OCI-LY1 (cell line): ENCODE measurements at regions not wholly inside any gene's neighbourhood (a gene's known extent, or its start where the extent isn't known, plus 50 kb on each side); places are given as distances from the start of the nearest gene placed in this dataset.

Experiments used
- H2AFZ ChIP-seq: fragments of 200-600 bp; sonication (generic), shearing (Covaris generic); 2 replicates; pipeline ENCODE4 v1.6.0; 2014; ENCODE audit warnings: antibody characterized with exemption, mild to moderate bottlenecking, low read length
- H3F3A ChIP-seq: fragments of 200-600 bp; sonication (generic), shearing (Covaris generic); 2 replicates; pipeline ENCODE4 v1.6.0; 2014; ENCODE audit warnings: mild to moderate bottlenecking, antibody characterized with exemption, low read length, moderate library complexity; ENCODE audit not compliant: insufficient read depth
- H3K27ac ChIP-seq: fragments of 200-600 bp; sonication (generic); 2 replicates; pipeline ENCODE4 v1.5.1; 2014; ENCODE audit warnings: low read length, mixed run types, mild to moderate bottlenecking, low read depth; ENCODE audit not compliant: poor library complexity, severe bottlenecking
- H3K27me3 ChIP-seq: fragments of 200-600 bp; sonication (generic); 2 replicates; pipeline ENCODE4 v1.6.0; 2014; ENCODE audit warnings: antibody characterized with exemption, mild to moderate bottlenecking, low read length, moderate library complexity; ENCODE audit not compliant: insufficient read depth
- H3K36me3 ChIP-seq: fragments of 200-600 bp; sonication (generic); 2 replicates; pipeline ENCODE4 v1.6.1; 2014; ENCODE audit warnings: mild to moderate bottlenecking, antibody characterized with exemption, low read length, moderate library complexity, mixed read lengths; ENCODE audit not compliant: insufficient read depth
- H3K4me1 ChIP-seq: fragments of 200-600 bp; sonication (generic); 2 replicates; pipeline ENCODE4 v1.5.1; 2014; ENCODE audit warnings: mild to moderate bottlenecking, low read length, moderate library complexity; ENCODE audit not compliant: insufficient read depth, severe bottlenecking
- H3K4me2 ChIP-seq: fragments of 200-600 bp; sonication (generic), shearing (Covaris generic); 2 replicates; pipeline ENCODE4 v1.6.1; 2014; ENCODE audit warnings: low read length
- H3K4me3 ChIP-seq: fragments of 200-600 bp; sonication (generic); 2 replicates; pipeline ENCODE4 v1.5.1; 2014; ENCODE audit warnings: low read length, low read depth, mild to moderate bottlenecking, mixed read lengths; ENCODE audit not compliant: poor library complexity, severe bottlenecking
- H3K79me2 ChIP-seq: fragments of 200-600 bp; shearing (Covaris generic); 2 replicates; pipeline ENCODE4 v1.6.1; 2016; ENCODE audit warnings: mixed run types, low read length, mixed read lengths; ENCODE audit not compliant: insufficient read depth
- H3K9ac ChIP-seq: fragments of 200-600 bp; sonication (generic), shearing (Covaris generic); 2 replicates; pipeline ENCODE4 v1.6.1; 2014; ENCODE audit warnings: mild to moderate bottlenecking, low read length, mixed read lengths
- H3K9me2 ChIP-seq: fragments of 200-600 bp; sonication (generic), shearing (Covaris generic); 2 replicates; pipeline ENCODE4 v1.6.1; 2014; ENCODE audit warnings: low read depth, mild to moderate bottlenecking, low read length, mixed read lengths
- H3K9me3 ChIP-seq: fragments of 200-600 bp; shearing (Covaris generic); 2 replicates; pipeline ENCODE4 v1.6.1; 2014; ENCODE audit warnings: low read length, mixed read lengths
- H4K20me1 ChIP-seq: fragments of 200-600 bp; sonication (generic), shearing (Covaris generic); 2 replicates; pipeline ENCODE4 v1.6.0; 2016; ENCODE audit warnings: mild to moderate bottlenecking, low read length; ENCODE audit not compliant: insufficient read depth
- CTCF ChIP-seq: fragments of 200-600 bp; sonication (generic), shearing (Covaris generic); IDR thresholded peaks from 2 replicates; pipeline ENCODE4 v1.5.1; 2017; ENCODE audit warnings: mild to moderate bottlenecking, antibody characterized with exemption, low read length, moderate library complexity, mixed read lengths
- EZH2 ChIP-seq: fragments of 200-600 bp; sonication (generic), shearing (Covaris generic); IDR thresholded peaks from 2 replicates; pipeline ENCODE4 v1.8.0; 2017; ENCODE audit warnings: borderline replicate concordance, mixed run types, mild to moderate bottlenecking, antibody characterized with exemption, low read length, moderate library complexity, mixed read lengths

GRCh38 chr12:25001311-25001710 is 52.4 kb upstream of the BCAT1 start:
- Histone ChIP-seq H3K27ac (peak overlapping the region; percentile 98), H2AFZ (no peak overlapping the region), H3K9me3 (peaks cover 2% of the 10 kb centered on the region; the same call in 1 of the 2 replicates), H3K36me3 (0 out of 2 replicates have a peak, but pooled peaks cover 2% of the 10 kb centered on the region), H4K20me1 (no peaks in the 10 kb centered on the region), H3K9ac (peak overlapping the region; percentile 51), H3K4me3 (no peak overlapping the region), H3K27me3 (no peaks in the 10 kb centered on the region), H3F3A (peaks cover 5% of the 10 kb centered on the region; the same call in 1 of the 2 replicates), H3K4me2 (peak overlapping the region; percentile 54), H3K9me2 (no peaks in the 10 kb centered on the region), H3K4me1 (peaks cover 95% of the 10 kb centered on the region), H3K79me2 (no peaks in the 10 kb centered on the region)
- no peak for TF ChIP-seq CTCF
- TF ChIP-seq EZH2 = no peak
